Tibial nerve (tissue), 4 donors: ENCODE measurements at regions not wholly inside any gene's neighbourhood (a gene's known extent, or its start where the extent isn't known, plus 50 kb on each side); places are given as distances from the start of the nearest gene placed in this dataset.

ENCODE experiments used
- EP300 ChIP-seq, 2 donors: sonication (generic); formaldehyde crosslinking; IDR thresholded peaks; one replicate each; pipeline ENCODE4 v1.6.1; 2017; ENCODE audit warnings: antibody characterized with exemption in 2 of 2, mild to moderate bottlenecking in 1 of 2
- POLR2A ChIP-seq, 2 donors: fragments of 450-650 bp; IDR thresholded peaks; one replicate each; pipeline ENCODE4 v1.6.1; 2017; ENCODE audit warnings: antibody characterized with exemption in 2 of 2, mild to moderate bottlenecking in 2 of 2, moderate library complexity in 2 of 2
- TF ChIP-seq, protein P1 (sequence below), 5 experiments: fragments of 200-600 bp in 3 of 5; fragments of 450-650 bp in 2 of 5; sonication (generic) in 3 of 5; IDR thresholded peaks; one replicate each; pipeline ENCODE4 v1.5.1; 2016 to 2019; ENCODE audit warnings: antibody characterized with exemption in 5 of 5, mild to moderate bottlenecking in 3 of 5, moderate library complexity in 2 of 5

- TF ChIP-seq, protein P1, sequence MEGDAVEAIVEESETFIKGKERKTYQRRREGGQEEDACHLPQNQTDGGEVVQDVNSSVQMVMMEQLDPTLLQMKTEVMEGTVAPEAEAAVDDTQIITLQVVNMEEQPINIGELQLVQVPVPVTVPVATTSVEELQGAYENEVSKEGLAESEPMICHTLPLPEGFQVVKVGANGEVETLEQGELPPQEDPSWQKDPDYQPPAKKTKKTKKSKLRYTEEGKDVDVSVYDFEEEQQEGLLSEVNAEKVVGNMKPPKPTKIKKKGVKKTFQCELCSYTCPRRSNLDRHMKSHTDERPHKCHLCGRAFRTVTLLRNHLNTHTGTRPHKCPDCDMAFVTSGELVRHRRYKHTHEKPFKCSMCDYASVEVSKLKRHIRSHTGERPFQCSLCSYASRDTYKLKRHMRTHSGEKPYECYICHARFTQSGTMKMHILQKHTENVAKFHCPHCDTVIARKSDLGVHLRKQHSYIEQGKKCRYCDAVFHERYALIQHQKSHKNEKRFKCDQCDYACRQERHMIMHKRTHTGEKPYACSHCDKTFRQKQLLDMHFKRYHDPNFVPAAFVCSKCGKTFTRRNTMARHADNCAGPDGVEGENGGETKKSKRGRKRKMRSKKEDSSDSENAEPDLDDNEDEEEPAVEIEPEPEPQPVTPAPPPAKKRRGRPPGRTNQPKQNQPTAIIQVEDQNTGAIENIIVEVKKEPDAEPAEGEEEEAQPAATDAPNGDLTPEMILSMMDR (IDR thresholded peaks at IDR 0.05): no peak
- TF ChIP-seq EP300 (IDR thresholded peaks at IDR 0.05) (no peak), POLR2A (IDR thresholded peaks at IDR 0.05) (no peak)
Observed at GRCh38 chr2:217402761-217403383, 543.0 kb upstream of the TNP1 start.
